Panc1 (cell line): ENCODE measurements at regions not wholly inside any gene's neighbourhood (a gene's known extent, or its start where the extent isn't known, plus 50 kb on each side); places are given as distances from the start of the nearest gene placed in this dataset.

ENCODE experiments used
- ATAC-seq: fragments of 200-7000 bp; cut with Tn5 transposase; 2 replicates; pipeline ENCODE4 v1.9.1; 2020; ENCODE audit warnings: mild to moderate bottlenecking, moderate library complexity
- BruUV-seq: library from RNA; stranded (reverse); fragments of 400-500 nt; replicated peaks from 2 replicates; lab custom pipeline; 2021; lab: Mats Ljungman, UMichigan
- CTCF ChIA-PET: fragments of 300-600 bp; sonication (Branson Sonifier 250); formaldehyde crosslinking; loops from one replicate; lab custom pipeline; 2022; ENCODE audit warnings: antibody characterized with exemption; lab: Charles Lee
- POLR2A ChIA-PET: fragments of 300-600 bp; sonication (Branson Sonifier 250); formaldehyde crosslinking; loops from one replicate; lab custom pipeline; 2022; ENCODE audit warnings: antibody characterized with exemption; lab: Charles Lee
- DNase-seq: peaks from one replicate; pipeline ENCODE4 v3.0.0-alpha.2; 2010; ENCODE audit warnings: low read depth, low spot score
- H3K27ac ChIP-seq: 2 replicates; pipeline ENCODE4 v1.5.1; 2011; ENCODE audit warnings: mild to moderate bottlenecking, low read length, inconsistent platforms
- H3K27me3 ChIP-seq: fragments of 200-500 bp; sonication (Bioruptor generic); 2 replicates; pipeline ENCODE4 v1.6.0; 2014; ENCODE audit warnings: low read length, inconsistent platforms; ENCODE audit not compliant: control insufficient read depth, insufficient read depth
- H3K36me3 ChIP-seq: fragments of 200-500 bp; sonication (Bioruptor generic); 2 replicates; pipeline ENCODE4 v1.5.1; 2014; ENCODE audit warnings: inconsistent platforms, mild to moderate bottlenecking, low read length, moderate library complexity; ENCODE audit not compliant: control insufficient read depth, insufficient read depth
- H3K4me1 ChIP-seq: 2 replicates; pipeline ENCODE4 v1.5.1; 2011; ENCODE audit warnings: inconsistent platforms, mild to moderate bottlenecking, low read length, moderate library complexity; ENCODE audit not compliant: control insufficient read depth, insufficient read depth
- H3K4me3 ChIP-seq, 2 experiments: 2 replicates each; pipeline ENCODE4 v1.5.1; 2011 to 2012; ENCODE audit warnings: low read depth in 2 of 2, low read length in 2 of 2, mild to moderate bottlenecking in 2 of 2, inconsistent platforms in 1 of 2, moderate library complexity in 1 of 2
- H3K9me3 ChIP-seq: fragments of 200-500 bp; sonication (Bioruptor generic); 2 replicates; pipeline ENCODE4 v1.5.1; 2014; ENCODE audit warnings: low read depth, mild to moderate bottlenecking, inconsistent platforms, low read length, moderate library complexity; ENCODE audit not compliant: control insufficient read depth, insufficient read depth
- POLR2AphosphoS5 ChIP-seq: IDR thresholded peaks from 2 replicates; pipeline ENCODE4 v1.6.1; 2012; ENCODE audit warnings: mild to moderate bottlenecking, low read depth, low read length, moderate library complexity
- SIN3A ChIP-seq: IDR thresholded peaks from 2 replicates; pipeline ENCODE4 v1.6.1; 2012; ENCODE audit warnings: low read depth, mild to moderate bottlenecking, low read length, moderate library complexity, borderline replicate concordance; ENCODE audit not compliant: insufficient read depth
- TCF7L2 ChIP-seq: IDR thresholded peaks from 2 replicates; pipeline ENCODE4 v1.6.1; 2011; ENCODE audit warnings: mild to moderate bottlenecking, low read depth, low read length, inconsistent platforms
- in situ Hi-C: cut with HindIII; loops from 2 replicates; pipeline ENCODE4 v1.10.0; 2016; ENCODE audit warnings: low sequenced_read_pairs, low pct_unique_long_range_greater_than_20kb
- intact Hi-C: fragments of 100-400 bp; cut with micrococcal nuclease; formaldehyde crosslinking; loops from one replicate; pipeline ENCODE4 v1.10.0; 2022; ENCODE audit not compliant: unreplicated experiment
- TF ChIP-seq, protein P1 (sequence below), 2 experiments: IDR thresholded peaks; 2 replicates each; pipeline ENCODE4 v1.6.1; 2011 to 2012; ENCODE audit warnings: low read depth in 2 of 2, control low read depth in 1 of 2, low read length in 1 of 2, mild to moderate bottlenecking in 1 of 2, moderate library complexity in 1 of 2; ENCODE audit not compliant: insufficient read depth in 1 of 2
- TF ChIP-seq, protein P2 (sequence below): fragments of 450-650 bp; IDR thresholded peaks from 2 replicates; pipeline ENCODE4 v1.5.1; 2017; ENCODE audit warnings: mild to moderate bottlenecking

GRCh38 chr14:54125109-54125508 lies 168.5 kb upstream of the BMP4 start:
- Histone ChIP-seq H3K36me3 (no peaks in the 10 kb centered on the region), H3K27me3 (no peaks in the 10 kb centered on the region), H3K27ac (no peak overlapping the region), H3K4me3 (no peak overlapping the region), H3K4me1 (no peaks in the 10 kb centered on the region), H3K9me3 (no peaks in the 10 kb centered on the region)
- intact Hi-C loops (no loop called here), in situ Hi-C loops (no loop called here)
- ATAC-seq (no peak), DNase-seq (no peak)
- TF ChIP-seq, protein P1, sequence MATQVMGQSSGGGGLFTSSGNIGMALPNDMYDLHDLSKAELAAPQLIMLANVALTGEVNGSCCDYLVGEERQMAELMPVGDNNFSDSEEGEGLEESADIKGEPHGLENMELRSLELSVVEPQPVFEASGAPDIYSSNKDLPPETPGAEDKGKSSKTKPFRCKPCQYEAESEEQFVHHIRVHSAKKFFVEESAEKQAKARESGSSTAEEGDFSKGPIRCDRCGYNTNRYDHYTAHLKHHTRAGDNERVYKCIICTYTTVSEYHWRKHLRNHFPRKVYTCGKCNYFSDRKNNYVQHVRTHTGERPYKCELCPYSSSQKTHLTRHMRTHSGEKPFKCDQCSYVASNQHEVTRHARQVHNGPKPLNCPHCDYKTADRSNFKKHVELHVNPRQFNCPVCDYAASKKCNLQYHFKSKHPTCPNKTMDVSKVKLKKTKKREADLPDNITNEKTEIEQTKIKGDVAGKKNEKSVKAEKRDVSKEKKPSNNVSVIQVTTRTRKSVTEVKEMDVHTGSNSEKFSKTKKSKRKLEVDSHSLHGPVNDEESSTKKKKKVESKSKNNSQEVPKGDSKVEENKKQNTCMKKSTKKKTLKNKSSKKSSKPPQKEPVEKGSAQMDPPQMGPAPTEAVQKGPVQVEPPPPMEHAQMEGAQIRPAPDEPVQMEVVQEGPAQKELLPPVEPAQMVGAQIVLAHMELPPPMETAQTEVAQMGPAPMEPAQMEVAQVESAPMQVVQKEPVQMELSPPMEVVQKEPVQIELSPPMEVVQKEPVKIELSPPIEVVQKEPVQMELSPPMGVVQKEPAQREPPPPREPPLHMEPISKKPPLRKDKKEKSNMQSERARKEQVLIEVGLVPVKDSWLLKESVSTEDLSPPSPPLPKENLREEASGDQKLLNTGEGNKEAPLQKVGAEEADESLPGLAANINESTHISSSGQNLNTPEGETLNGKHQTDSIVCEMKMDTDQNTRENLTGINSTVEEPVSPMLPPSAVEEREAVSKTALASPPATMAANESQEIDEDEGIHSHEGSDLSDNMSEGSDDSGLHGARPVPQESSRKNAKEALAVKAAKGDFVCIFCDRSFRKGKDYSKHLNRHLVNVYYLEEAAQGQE (IDR thresholded peaks at IDR 0.05; ENCODE audit: insufficient read depth in 1 of 2, low read depth in 2 of 2, low read length in 1 of 2) = no peak
- BruUV-seq = no TSS peak
- ChIA-PET CTCF (no interaction called here), POLR2A (no interaction called here)

DNA sequence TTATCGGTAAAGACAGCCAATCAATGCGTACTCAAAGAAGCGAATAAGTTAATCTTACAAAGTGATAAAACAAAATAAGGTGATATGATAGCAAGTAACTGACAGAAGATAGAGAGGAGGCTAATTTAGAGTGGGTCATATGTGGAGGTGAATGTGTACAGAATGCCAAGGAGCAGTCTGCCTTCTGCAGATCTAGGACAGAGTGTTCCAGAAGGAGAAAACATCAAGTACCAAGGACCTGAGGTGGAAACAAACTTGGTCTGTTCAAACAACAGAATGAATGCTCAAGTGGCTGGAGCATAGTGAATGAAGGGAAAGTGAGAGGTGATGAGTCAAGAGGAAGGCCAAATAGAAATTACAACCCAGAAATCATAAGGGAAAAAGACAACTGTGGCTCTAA lies 170.3 kb upstream of the BMP4 start:
- no peaks in the 10 kb centered on the region for H3K4me1 ChIP-seq
- H3K36me3 ChIP-seq = no peaks in the 10 kb centered on the region
- intact Hi-C loops (no loop called here), in situ Hi-C loops (no loop called here)
- ChIA-PET POLR2A (no interaction called here), CTCF (no interaction called here)
- no peak overlapping the region for H3K27ac ChIP-seq
- no peak overlapping the region for H3K4me3 ChIP-seq
- DNase-seq (no peak), ATAC-seq (no peak)
- H3K9me3 ChIP-seq = no peaks in the 10 kb centered on the region
- no peak for TF ChIP-seq POLR2AphosphoS5
- TF ChIP-seq, protein P2, sequence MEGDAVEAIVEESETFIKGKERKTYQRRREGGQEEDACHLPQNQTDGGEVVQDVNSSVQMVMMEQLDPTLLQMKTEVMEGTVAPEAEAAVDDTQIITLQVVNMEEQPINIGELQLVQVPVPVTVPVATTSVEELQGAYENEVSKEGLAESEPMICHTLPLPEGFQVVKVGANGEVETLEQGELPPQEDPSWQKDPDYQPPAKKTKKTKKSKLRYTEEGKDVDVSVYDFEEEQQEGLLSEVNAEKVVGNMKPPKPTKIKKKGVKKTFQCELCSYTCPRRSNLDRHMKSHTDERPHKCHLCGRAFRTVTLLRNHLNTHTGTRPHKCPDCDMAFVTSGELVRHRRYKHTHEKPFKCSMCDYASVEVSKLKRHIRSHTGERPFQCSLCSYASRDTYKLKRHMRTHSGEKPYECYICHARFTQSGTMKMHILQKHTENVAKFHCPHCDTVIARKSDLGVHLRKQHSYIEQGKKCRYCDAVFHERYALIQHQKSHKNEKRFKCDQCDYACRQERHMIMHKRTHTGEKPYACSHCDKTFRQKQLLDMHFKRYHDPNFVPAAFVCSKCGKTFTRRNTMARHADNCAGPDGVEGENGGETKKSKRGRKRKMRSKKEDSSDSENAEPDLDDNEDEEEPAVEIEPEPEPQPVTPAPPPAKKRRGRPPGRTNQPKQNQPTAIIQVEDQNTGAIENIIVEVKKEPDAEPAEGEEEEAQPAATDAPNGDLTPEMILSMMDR = no peak
- no peak for TF ChIP-seq SIN3A
- TF ChIP-seq, protein P1 (IDR thresholded peaks at IDR 0.05; ENCODE audit: insufficient read depth in 1 of 2, low read depth in 2 of 2, low read length in 1 of 2) = no peak
- no peak for TF ChIP-seq TCF7L2
- no peaks in the 10 kb centered on the region for H3K27me3 ChIP-seq
- no TSS peak for BruUV-seq
